ENCODE measurements at regions not wholly inside any gene's neighbourhood (a gene's known extent, or its start where the extent isn't known, plus 50 kb on each side); places are given as distances from the start of the nearest gene placed in this dataset.
"Not testable (repeated sequence)": the region's sequence is repeated elsewhere in the genome, so short reads cannot be mapped to it uniquely, and the experiment has no call there.

DNA sequence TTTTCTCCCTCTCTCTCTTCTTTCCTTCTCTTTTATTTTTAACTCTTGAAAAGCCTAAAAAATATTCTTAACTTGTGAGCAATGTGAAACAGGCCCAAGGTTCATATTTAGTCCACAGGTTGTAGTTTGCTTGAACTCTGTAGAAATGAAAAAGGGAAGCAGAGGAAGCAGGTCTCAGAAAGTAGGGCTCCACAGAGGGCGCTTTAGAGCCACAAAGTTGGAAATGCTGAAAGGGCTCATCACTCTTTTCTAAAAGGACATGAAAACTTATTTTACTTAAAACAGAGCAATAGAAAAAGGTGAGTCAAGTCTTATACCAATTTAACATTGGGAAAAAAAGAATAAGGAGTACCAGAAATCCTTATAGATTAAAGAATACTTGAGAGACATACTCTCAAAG is 247.0 kb downstream of the USP25 start:
- H3K4me3 ChIP-seq (ENCODE audit: severe bottlenecking), result no peak overlapping the region
- H3K9me3 ChIP-seq (ENCODE audit: severe bottlenecking), result no peaks in the 10 kb centered on the region
- TF ChIP-seq, protein P1, sequence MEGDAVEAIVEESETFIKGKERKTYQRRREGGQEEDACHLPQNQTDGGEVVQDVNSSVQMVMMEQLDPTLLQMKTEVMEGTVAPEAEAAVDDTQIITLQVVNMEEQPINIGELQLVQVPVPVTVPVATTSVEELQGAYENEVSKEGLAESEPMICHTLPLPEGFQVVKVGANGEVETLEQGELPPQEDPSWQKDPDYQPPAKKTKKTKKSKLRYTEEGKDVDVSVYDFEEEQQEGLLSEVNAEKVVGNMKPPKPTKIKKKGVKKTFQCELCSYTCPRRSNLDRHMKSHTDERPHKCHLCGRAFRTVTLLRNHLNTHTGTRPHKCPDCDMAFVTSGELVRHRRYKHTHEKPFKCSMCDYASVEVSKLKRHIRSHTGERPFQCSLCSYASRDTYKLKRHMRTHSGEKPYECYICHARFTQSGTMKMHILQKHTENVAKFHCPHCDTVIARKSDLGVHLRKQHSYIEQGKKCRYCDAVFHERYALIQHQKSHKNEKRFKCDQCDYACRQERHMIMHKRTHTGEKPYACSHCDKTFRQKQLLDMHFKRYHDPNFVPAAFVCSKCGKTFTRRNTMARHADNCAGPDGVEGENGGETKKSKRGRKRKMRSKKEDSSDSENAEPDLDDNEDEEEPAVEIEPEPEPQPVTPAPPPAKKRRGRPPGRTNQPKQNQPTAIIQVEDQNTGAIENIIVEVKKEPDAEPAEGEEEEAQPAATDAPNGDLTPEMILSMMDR (IDR thresholded peaks at IDR 0.05; ENCODE audit: poor library complexity, severe bottlenecking), result peak; percentile 38
- ATAC-seq (ENCODE audit: low read depth) (no peak), DNase-seq (ENCODE audit: low spot score) (no peak)
- H3K27me3 ChIP-seq (ENCODE audit: insufficient read depth, poor library complexity, severe bottlenecking), result no peaks in the 10 kb centered on the region
- no peaks in the 10 kb centered on the region for H3K36me3 ChIP-seq (ENCODE audit: low read depth)
- no peak overlapping the region for H3K27ac ChIP-seq (ENCODE audit: poor library complexity, severe bottlenecking)
- H3K4me1 ChIP-seq (ENCODE audit: insufficient read depth, poor library complexity, severe bottlenecking), result peaks cover 4% of the 10 kb centered on the region

DNA sequence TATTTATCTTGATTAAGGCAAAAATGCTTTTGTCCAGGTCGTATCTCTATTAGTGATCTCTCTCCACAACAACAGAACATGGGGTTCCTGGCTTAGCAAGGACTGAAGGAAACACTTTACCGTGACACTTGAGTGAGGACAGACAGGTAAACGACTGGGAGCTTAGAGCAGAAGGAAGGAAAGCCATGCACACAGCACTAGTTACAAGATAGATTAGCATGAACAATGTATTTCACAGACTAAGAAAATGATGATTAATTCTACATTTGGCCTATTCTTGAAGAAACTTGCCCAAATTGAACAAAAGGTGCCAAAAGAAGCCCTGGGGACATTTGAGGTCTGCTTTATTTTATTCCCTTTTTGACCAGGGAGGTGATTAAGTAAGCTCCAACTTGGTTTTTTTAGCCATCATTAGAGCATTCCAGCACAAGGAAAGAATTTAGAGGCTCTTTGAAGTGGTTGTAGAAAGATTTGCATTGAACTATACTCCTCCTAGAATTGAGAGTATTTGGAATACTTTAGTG is 248.5 kb downstream of the USP25 start:
- H3K27ac ChIP-seq (ENCODE audit: poor library complexity, severe bottlenecking), result no peak overlapping the region
- H3K9me3 ChIP-seq (ENCODE audit: severe bottlenecking), result no peaks in the 10 kb centered on the region
- H3K27me3 ChIP-seq (ENCODE audit: insufficient read depth, poor library complexity, severe bottlenecking), result no peaks in the 10 kb centered on the region
- TF ChIP-seq, protein P1 (IDR thresholded peaks at IDR 0.05; ENCODE audit: poor library complexity, severe bottlenecking), result no peak
- no peaks in the 10 kb centered on the region for H3K36me3 ChIP-seq (ENCODE audit: low read depth)
- peaks cover 4% of the 10 kb centered on the region for H3K4me1 ChIP-seq (ENCODE audit: insufficient read depth, poor library complexity, severe bottlenecking)
- H3K4me3 ChIP-seq (ENCODE audit: severe bottlenecking), result no peak overlapping the region
- ATAC-seq (ENCODE audit: low read depth), result peak; percentile 25; the same call in 1 of the 3 replicates
- DNase-seq (ENCODE audit: low spot score), result no peak

DNA sequence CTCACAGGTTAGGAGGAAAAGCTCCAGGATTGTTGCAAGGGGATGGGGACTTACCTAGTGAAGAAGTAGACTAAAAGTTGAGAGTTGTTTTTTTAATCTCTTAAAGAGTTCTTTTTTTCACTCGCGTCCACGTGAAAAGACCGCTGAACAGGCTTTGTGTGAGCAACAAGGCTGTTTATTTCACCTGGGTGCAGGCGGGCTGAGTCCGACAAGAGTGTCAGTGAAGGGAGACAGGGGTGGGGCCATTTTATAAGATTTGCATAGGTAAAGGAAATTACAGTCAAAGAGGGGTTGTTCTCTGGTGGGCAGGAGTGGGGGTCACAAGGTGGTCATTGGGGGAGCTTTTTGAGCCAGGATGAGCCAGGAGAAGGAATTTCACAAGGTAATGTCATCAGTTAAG is 249.7 kb downstream of the USP25 start:
- H3K27me3 ChIP-seq (ENCODE audit: insufficient read depth, poor library complexity, severe bottlenecking); H3K9me3 ChIP-seq (ENCODE audit: severe bottlenecking); H3K4me3 ChIP-seq (ENCODE audit: severe bottlenecking); H3K36me3 ChIP-seq (ENCODE audit: low read depth); H3K4me1 ChIP-seq (ENCODE audit: insufficient read depth, poor library complexity, severe bottlenecking); H3K27ac ChIP-seq (ENCODE audit: poor library complexity, severe bottlenecking); DNase-seq (ENCODE audit: low spot score); ATAC-seq (ENCODE audit: low read depth): not testable (repeated sequence)

DNA sequence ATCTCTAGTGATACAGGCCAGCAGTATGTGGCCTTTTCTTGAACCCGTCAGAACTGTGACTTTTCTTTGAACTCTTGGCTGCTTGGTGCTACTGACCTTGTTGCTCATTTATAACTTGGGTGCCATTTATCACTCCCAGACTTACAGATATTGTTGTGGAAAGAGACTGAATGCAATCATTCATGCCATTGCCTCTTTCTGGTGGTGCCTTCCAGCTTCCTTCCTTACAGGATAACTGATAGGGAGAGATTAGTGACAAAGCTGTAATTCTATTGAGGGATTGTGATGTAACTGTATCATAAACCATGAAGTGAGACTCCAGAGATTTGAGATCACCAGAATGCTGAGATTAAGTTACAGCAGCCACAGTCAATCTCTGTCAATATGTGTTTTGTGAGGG is 256.5 kb downstream of the USP25 start:
- no peaks in the 10 kb centered on the region for H3K4me1 ChIP-seq (ENCODE audit: insufficient read depth, poor library complexity, severe bottlenecking)
- DNase-seq (ENCODE audit: low spot score) (no peak), ATAC-seq (ENCODE audit: low read depth) (no peak)
- TF ChIP-seq, protein P1 (IDR thresholded peaks at IDR 0.05; ENCODE audit: poor library complexity, severe bottlenecking), result no peak
- no peaks in the 10 kb centered on the region for H3K36me3 ChIP-seq (ENCODE audit: low read depth)
- no peaks in the 10 kb centered on the region for H3K9me3 ChIP-seq (ENCODE audit: severe bottlenecking)
- peaks cover 3% of the 10 kb centered on the region for H3K27me3 ChIP-seq (ENCODE audit: insufficient read depth, poor library complexity, severe bottlenecking)
- H3K27ac ChIP-seq (ENCODE audit: poor library complexity, severe bottlenecking), result no peak overlapping the region
- H3K4me3 ChIP-seq (ENCODE audit: severe bottlenecking), result no peak overlapping the region

DNA sequence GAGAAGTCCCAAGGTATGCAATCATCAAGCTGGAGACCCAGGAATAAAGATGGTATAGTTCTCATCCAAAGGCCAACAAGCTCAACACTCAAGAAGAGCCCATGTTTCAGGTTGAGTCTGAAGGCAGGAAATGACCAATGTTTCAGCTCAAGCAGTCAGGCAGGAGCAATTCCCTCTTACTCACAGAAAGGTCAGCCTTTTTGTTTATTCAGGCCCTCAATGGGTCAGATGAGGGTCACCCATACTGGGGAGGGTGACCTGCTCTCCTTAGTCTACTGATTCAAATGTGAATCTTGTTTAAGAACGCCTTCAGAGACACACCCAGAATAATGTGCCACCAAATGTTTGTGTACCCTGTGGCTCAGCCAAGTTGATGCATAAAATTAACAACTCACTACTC is 262.4 kb downstream of the USP25 start:
- Histone ChIP-seq H3K4me1 (ENCODE audit: insufficient read depth, poor library complexity, severe bottlenecking) (no peaks in the 10 kb centered on the region), H3K9me3 (ENCODE audit: severe bottlenecking) (no peaks in the 10 kb centered on the region), H3K27me3 (ENCODE audit: insufficient read depth, poor library complexity, severe bottlenecking) (peaks cover 2% of the 10 kb centered on the region), H3K4me3 (ENCODE audit: severe bottlenecking) (no peak overlapping the region), H3K27ac (ENCODE audit: poor library complexity, severe bottlenecking) (no peak overlapping the region), H3K36me3 (ENCODE audit: low read depth) (no peaks in the 10 kb centered on the region)
- TF ChIP-seq, protein P1 (IDR thresholded peaks at IDR 0.05; ENCODE audit: poor library complexity, severe bottlenecking), result no peak
- no peak for DNase-seq (ENCODE audit: low spot score)
- ATAC-seq (ENCODE audit: low read depth), result no peak

Data from RWPE2 (cell line).